PC-9 (cell line): ENCODE measurements at regions not wholly inside any gene's neighbourhood (a gene's known extent, or its start where the extent isn't known, plus 50 kb on each side); places are given as distances from the start of the nearest gene placed in this dataset.

Experiments
- CTCF ChIP-seq: fragments of 200-600 bp; sonication (generic); conservative IDR thresholded peaks from 2 replicates; pipeline ENCODE4 v1.6.1; 2017; ENCODE audit warnings: mixed run types, antibody characterized with exemption, mild to moderate bottlenecking, moderate library complexity
- EZH2 ChIP-seq: fragments of 200-600 bp; sonication (generic); IDR thresholded peaks from 2 replicates; pipeline ENCODE4 v1.8.0; 2017; ENCODE audit warnings: antibody characterized with exemption, low read depth

- TF ChIP-seq EZH2, result no peak
- no peak for TF ChIP-seq CTCF
Measured at GRCh38 chr2:70017962-70018361, 56.5 kb upstream of the ASPRV1 start.
